ENCODE measurements at regions not wholly inside any gene's neighbourhood (a gene's known extent, or its start where the extent isn't known, plus 50 kb on each side); places are given as distances from the start of the nearest gene placed in this dataset.

DNA sequence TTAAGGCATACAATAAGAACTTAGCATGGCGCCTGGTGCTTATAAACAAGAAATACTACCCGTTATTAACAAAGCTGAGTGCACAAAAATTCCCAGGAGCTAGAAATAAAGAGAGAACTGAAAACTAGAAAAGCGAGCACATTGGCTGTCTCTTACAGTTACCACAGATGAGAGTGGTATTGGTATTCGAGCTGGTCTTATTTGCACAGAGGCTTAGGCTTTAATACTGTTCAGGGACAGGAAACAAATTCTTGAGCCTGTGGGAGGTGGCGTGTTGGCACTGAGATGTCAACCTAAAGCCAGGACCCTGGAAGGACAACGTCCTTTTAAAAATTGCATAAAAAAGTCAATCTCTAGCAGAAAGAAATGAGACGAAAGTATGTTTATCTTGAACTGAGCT lies 67.3 kb upstream of the IGFBP2 start:
- H3K9me3 ChIP-seq, result no peaks in the 10 kb centered on the region
- H3K27me3 ChIP-seq, result no peaks in the 10 kb centered on the region
- in situ Hi-C loops (cut with MboI; ENCODE audit: low pct_ligation_motif_present in 1 of 4, low pct_unique_long_range_greater_than_20kb in 1 of 4, low sequenced_read_pairs in 3 of 4) (no loop called here), intact Hi-C loops (cut with DNase I; ENCODE audit: low total_unique reads) (no loop called here)
- H3K4me1 ChIP-seq, result peaks cover 0 to 4% (median under 1%) of the 10 kb centered on the region in 4 donors
- DNase-seq, result no peak
- H3K36me3 ChIP-seq, result no peaks in the 10 kb centered on the region
- TF ChIP-seq, protein P1, sequence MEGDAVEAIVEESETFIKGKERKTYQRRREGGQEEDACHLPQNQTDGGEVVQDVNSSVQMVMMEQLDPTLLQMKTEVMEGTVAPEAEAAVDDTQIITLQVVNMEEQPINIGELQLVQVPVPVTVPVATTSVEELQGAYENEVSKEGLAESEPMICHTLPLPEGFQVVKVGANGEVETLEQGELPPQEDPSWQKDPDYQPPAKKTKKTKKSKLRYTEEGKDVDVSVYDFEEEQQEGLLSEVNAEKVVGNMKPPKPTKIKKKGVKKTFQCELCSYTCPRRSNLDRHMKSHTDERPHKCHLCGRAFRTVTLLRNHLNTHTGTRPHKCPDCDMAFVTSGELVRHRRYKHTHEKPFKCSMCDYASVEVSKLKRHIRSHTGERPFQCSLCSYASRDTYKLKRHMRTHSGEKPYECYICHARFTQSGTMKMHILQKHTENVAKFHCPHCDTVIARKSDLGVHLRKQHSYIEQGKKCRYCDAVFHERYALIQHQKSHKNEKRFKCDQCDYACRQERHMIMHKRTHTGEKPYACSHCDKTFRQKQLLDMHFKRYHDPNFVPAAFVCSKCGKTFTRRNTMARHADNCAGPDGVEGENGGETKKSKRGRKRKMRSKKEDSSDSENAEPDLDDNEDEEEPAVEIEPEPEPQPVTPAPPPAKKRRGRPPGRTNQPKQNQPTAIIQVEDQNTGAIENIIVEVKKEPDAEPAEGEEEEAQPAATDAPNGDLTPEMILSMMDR (IDR thresholded peaks at IDR 0.05), result no peak
- H3K27ac ChIP-seq, result no peak overlapping the region
- no peak overlapping the region for H3K4me3 ChIP-seq
- WGBS, 2 donors (ENCODE audit: low coverage in 1 of 2), result 70 to 83% methylated on average over 6 to 7 of the region's 7 CpGs

DNA sequence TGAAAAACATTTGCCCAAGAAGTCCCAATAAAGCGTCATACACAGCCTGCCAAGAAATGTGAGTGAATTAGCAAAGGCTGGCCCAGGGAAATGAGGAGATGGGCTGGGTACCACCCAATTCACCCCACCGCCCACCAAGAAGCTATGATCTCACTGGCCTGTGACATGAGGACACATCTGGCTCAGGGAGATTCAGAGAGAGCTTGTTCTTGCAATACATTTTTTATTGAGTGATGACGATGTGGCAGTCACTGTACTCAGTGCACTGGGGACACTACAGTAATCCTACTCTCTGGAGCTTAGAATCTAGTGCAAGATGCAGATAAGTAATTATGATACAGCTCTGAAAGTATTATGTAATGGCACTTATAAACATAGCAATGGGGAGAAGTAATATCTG lies 64.6 kb upstream of the IGFBP2 start:
- no peak overlapping the region for H3K4me3 ChIP-seq
- no peak for DNase-seq
- in situ Hi-C loops (cut with MboI; ENCODE audit: low pct_ligation_motif_present in 1 of 4, low pct_unique_long_range_greater_than_20kb in 1 of 4, low sequenced_read_pairs in 3 of 4) (no loop called here), intact Hi-C loops (cut with DNase I; ENCODE audit: low total_unique reads) (no loop called here)
- WGBS, 2 donors (ENCODE audit: low coverage in 1 of 2), result 87 to 100% methylated on average over 1 to 3 of the region's 3 CpGs
- no peak overlapping the region for H3K27ac ChIP-seq
- no peaks in the 10 kb centered on the region for H3K4me1 ChIP-seq
- TF ChIP-seq, protein P1 (IDR thresholded peaks at IDR 0.05), result no peak
- no peak for TF ChIP-seq POLR2AphosphoS5 (IDR thresholded peaks at IDR 0.05)
- TF ChIP-seq EP300 (IDR thresholded peaks at IDR 0.05; ENCODE audit: low read depth), result no peak
- no peak for TF ChIP-seq POLR2A (IDR thresholded peaks at IDR 0.05)
- no peaks in the 10 kb centered on the region for H3K9me3 ChIP-seq
- no peaks in the 10 kb centered on the region for H3K36me3 ChIP-seq
- H3K27me3 ChIP-seq, result no peaks in the 10 kb centered on the region

DNA sequence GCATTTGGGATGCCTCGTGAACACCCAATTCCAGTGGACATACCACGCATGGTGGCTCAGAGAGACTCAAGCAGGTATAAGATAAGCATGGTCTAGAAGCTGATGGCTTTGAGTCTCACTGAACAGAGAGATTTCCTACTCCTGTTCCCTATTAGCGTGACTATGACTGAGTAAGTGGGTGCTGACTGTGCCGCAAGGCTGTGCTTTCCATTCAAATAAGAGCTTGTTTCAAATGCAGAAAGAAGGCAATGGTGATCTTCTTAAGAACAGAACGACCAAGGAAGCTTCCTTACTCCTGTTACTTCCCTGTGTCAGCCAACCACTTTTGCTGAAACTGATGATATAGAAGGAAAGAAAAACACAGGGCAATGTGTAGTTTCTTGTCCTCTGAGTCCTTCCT lies 63.5 kb upstream of the IGFBP2 start:
- no peaks in the 10 kb centered on the region for H3K27me3 ChIP-seq
- intact Hi-C loops (cut with DNase I; ENCODE audit: low total_unique reads) (no loop called here), in situ Hi-C loops (cut with MboI; ENCODE audit: low pct_ligation_motif_present in 1 of 4, low pct_unique_long_range_greater_than_20kb in 1 of 4, low sequenced_read_pairs in 3 of 4) (no loop called here)
- no peak overlapping the region for H3K27ac ChIP-seq
- TF ChIP-seq, protein P1 (IDR thresholded peaks at IDR 0.05), result no peak
- TF ChIP-seq EP300 (IDR thresholded peaks at IDR 0.05; ENCODE audit: low read depth), result no peak
- DNase-seq, result no peak
- H3K36me3 ChIP-seq, result no peaks in the 10 kb centered on the region
- H3K4me3 ChIP-seq, result no peak overlapping the region
- H3K9me3 ChIP-seq, result no peaks in the 10 kb centered on the region
- WGBS, 2 donors (ENCODE audit: low coverage in 1 of 2), result 89 to 90% methylated on average over 3 to 5 of the region's 5 CpGs
- no peaks in the 10 kb centered on the region for H3K4me1 ChIP-seq

DNA sequence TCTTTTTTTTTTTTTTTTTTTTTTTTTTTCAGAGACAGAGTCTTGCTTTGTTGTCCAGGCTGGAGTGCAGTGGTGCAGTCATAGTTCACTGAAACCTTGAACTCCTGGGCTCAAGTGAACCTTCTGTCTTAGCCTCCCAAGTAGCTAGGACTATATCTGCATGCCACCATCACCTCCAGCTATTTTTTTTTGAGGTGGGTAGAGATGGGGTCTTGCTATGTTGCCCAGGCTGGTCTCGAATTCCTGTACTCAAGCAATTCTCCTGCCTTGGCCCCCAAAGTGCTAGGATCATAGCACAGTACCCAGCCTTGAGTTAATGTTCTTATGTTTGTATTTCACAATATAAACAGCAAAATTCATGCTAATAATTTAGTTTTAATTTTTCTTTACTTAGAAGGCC lies 62.9 kb upstream of the IGFBP2 start:
- no peaks in the 10 kb centered on the region for H3K36me3 ChIP-seq
- no peaks in the 10 kb centered on the region for H3K27me3 ChIP-seq
- no peaks in the 10 kb centered on the region for H3K9me3 ChIP-seq
- no peak overlapping the region for H3K27ac ChIP-seq
- 74% methylated on average over 1 of the region's 1 CpG; no CpG with 5 or more reads in 1 of the 2 donors for WGBS, 2 donors (ENCODE audit: low coverage in 1 of 2)
- TF ChIP-seq EP300 (IDR thresholded peaks at IDR 0.05; ENCODE audit: low read depth) (no peak), POLR2A (IDR thresholded peaks at IDR 0.05) (no peak), POLR2AphosphoS5 (IDR thresholded peaks at IDR 0.05) (no peak)
- TF ChIP-seq, protein P1 (IDR thresholded peaks at IDR 0.05), result no peak
- no peaks in the 10 kb centered on the region for H3K4me1 ChIP-seq
- intact Hi-C loops (cut with DNase I; ENCODE audit: low total_unique reads), result no loop called here
- no peak overlapping the region for H3K4me3 ChIP-seq
- in situ Hi-C loops (cut with MboI; ENCODE audit: low pct_ligation_motif_present in 1 of 4, low pct_unique_long_range_greater_than_20kb in 1 of 4, low sequenced_read_pairs in 3 of 4), result no loop called here
- no peak for DNase-seq
